Femur (tissue), 1 donor: ENCODE measurements at regions not wholly inside any gene's neighbourhood (a gene's known extent, or its start where the extent isn't known, plus 50 kb on each side); places are given as distances from the start of the nearest gene placed in this dataset.
"Not testable (repeated sequence)": the region's sequence is repeated elsewhere in the genome, so short reads cannot be mapped to it uniquely, and the experiment has no call there.

Experiments
- DNase-seq: peaks from one replicate; pipeline ENCODE4 v3.0.0-alpha.2; 2017

- not testable (repeated sequence) for DNase-seq
These were observed 1547.2 kb downstream of the RPIA start for GRCh38 chr2:90238505-90239230.

GRCh38 chr2:90239769-90240168 is 1548.3 kb downstream of the RPIA start:
- not testable (repeated sequence) for DNase-seq

- DNase-seq: not testable (repeated sequence)
These were observed 1553.7 kb downstream of the RPIA start for GRCh38 chr2:90244902-90245765.

- DNase-seq: not testable (repeated sequence)
These were observed 1556.9 kb downstream of the RPIA start for GRCh38 chr2:90248400-90248799.

GRCh38 chr2:90250350-90250749 is 1558.9 kb downstream of the RPIA start:
- DNase-seq: not testable (repeated sequence)

GRCh38 chr2:90251576-90251975 is 1560.1 kb downstream of the RPIA start:
- DNase-seq: not testable (repeated sequence)

GRCh38 chr2:90253306-90253705 is 1561.8 kb downstream of the RPIA start:
- DNase-seq: not testable (repeated sequence)

- not testable (repeated sequence) for DNase-seq
These were observed 1575.4 kb downstream of the RPIA start for GRCh38 chr2:90266888-90267287.

GRCh38 chr2:90287751-90288150 is 1596.3 kb downstream of the RPIA start:
- not testable (repeated sequence) for DNase-seq

GRCh38 chr2:90288396-90288795 is 1596.9 kb downstream of the RPIA start:
- DNase-seq: not testable (repeated sequence)

- DNase-seq: not testable (repeated sequence)
These were observed 1598.0 kb downstream of the RPIA start for GRCh38 chr2:90289291-90289980.

GRCh38 chr2:90290701-90291100 is 1599.2 kb downstream of the RPIA start:
- not testable (repeated sequence) for DNase-seq

- DNase-seq: peak; percentile 20
These were observed 1599.9 kb downstream of the RPIA start for GRCh38 chr2:90291168-90291883.

- not testable (repeated sequence) for DNase-seq
These were observed 1600.5 kb downstream of the RPIA start for GRCh38 chr2:90291934-90292333.

GRCh38 chr2:90292451-90292850 is 1601.0 kb downstream of the RPIA start:
- not testable (repeated sequence) for DNase-seq

- DNase-seq: not testable (repeated sequence)
These were observed 1601.8 kb downstream of the RPIA start for GRCh38 chr2:90293224-90293623.

- DNase-seq: not testable (repeated sequence)
These were observed 1602.3 kb downstream of the RPIA start for GRCh38 chr2:90293806-90294205.

- not testable (repeated sequence) for DNase-seq
These were observed 1603.7 kb downstream of the RPIA start for GRCh38 chr2:90295036-90295750.

GRCh38 chr2:90296484-90296777 is 1605.0 kb downstream of the RPIA start:
- DNase-seq: not testable (repeated sequence)

- not testable (repeated sequence) for DNase-seq
These were observed 1606.2 kb downstream of the RPIA start for GRCh38 chr2:90297701-90298100.

- not testable (repeated sequence) for DNase-seq
These were observed 1606.8 kb downstream of the RPIA start for GRCh38 chr2:90298126-90298755.
